ENCODE measurements at regions not wholly inside any gene's neighbourhood (a gene's known extent, or its start where the extent isn't known, plus 50 kb on each side); places are given as distances from the start of the nearest gene placed in this dataset.

DNA sequence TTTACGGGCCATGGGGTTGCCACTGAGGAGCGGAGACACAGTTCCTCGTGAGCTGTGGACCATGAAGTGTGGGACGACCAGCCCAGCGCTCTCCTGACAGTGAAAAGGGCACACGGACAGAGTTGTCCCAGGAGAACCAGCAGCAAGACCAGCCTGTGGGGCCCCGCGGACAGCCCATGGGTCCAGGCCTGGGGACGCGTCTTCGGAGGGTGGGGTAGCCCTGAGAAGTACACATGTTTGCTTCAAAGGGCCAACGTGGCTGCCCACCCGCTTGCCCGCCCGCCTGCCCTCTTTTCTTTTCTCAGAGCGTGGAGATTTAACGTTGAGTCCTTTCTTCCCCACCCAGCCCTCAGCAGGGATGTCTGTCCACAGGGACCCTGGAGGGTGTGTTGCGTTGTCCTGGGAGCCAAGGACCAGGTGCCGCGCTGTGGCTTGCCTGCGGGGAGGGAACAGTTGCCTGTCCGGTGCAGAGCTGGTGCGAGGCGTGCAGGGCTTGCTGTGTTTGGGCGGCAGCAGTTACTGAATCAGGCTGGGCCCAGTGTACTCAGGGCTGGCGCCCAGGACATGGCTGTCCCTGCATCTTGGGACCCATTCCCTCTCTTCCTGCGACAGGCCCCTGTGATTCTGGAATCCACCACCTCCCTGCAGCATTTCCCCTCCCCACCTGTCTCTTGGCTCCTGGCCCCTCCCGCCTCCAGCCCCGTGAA lies 120.1 kb upstream of the HDAC4 start:
- DNase-seq = no peak

DNA sequence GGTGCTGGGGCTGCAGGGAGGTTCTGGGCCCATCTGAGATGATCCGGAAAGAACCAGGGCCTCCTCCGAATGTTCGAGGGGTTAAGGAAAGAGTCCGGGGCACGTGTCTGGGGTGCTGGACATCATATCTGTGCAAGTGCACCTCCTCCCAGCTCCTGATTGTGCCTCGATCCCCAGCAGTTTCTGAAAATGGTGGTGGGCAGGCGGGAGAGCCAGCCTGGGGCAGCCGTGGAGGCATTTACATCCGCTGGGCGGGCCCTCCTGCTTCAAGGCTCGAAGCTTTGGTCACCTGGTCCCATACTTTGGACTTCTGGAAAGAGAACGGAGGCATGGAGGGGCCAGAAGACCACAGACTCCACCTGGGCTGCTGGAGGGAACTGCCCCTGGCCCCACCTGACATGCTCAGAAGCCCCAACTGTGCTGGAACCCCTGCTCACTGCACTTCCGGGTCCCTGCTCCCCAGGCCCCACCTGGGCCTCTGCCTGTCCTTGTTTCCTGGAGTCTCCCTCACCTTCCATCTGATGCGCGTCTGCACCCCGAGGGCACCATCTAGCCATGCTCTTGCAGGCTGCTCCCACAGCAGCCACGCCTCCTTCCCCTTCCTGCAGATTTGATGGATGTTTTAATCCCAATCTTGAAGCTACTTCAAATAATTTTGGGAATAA lies 119.2 kb upstream of the HDAC4 start:
- no peak for DNase-seq

DNA sequence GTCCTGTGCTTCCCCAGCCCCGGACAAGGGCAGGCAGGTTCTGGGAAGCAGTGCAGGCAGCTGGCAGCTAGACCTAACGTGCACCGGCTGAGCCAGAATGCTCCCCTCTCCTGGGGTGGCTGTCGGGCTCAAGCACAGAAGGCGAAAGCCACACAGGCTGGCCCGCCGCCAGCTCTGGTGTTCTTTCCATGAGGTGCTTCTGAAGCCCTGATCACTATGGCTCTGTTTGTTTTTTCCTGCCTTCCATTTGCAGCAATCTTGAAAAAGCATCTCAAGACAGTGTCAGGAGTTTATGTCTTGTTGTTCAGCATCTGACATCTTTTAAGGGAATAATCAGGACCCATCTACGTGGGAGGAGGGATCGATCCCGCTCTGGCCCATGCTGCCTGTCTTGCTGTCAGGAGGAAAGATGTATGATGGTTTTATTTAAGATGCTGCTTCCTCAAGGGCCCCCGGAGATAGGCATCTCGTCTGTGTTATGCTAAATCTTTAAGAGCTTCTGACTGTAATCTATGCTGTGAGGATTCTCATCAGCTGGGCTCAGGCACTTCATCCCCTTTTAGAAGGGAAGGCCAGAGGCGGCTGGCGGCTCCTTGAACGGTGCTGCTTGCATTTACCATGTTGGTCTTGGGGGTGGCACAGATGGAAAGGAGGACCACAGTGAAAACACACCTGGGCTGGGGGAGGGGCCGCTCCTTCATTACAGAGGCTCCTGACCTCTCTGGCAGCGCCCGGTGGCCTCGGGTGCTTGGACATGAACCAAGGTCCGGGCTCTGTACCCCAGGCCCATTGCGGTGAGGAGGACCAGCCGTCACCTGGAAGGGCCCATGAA lies 118.5 kb upstream of the HDAC4 start:
- DNase-seq = peak in 1 of 3 donors; percentile 56

DNA sequence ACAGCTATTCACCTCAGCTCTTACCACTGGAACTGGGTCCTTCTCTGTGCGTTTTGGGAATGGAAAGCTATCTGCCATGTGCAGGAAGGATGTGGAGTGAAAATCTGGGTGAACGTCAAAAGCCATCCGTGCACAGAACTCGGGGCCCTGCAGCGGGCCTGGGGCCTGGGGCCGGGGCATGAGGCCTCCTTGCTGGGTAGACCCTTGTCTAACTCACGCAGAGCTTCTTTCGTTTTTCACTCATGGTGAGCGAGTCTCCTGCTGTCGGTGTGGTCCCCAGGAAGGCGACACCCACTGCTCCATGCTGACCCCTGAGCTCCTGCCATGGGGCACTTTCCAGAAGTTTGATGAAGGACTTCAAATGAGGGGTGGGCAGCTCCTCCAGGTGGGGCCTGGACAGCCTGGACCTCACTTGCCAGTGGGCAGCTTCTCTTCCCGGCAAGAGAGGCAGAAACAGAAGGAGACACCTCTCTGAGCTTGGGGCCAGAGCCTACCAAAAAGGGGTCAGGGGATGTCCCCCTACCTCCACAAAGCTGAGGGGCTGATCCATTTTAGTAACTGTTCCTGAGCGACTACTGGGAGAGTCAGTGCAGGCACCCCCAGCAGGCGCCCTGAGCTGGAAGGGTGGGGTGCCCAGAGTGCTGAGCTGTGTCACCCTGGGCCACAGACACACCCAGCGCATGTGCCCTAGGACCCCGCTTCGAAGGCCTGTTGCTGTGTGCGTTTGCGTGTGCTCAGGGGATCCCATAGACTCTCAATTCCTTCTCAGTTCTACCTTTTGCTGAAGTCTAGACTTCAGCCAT lies 117.7 kb upstream of the HDAC4 start:
- DNase-seq = no peak

DNA sequence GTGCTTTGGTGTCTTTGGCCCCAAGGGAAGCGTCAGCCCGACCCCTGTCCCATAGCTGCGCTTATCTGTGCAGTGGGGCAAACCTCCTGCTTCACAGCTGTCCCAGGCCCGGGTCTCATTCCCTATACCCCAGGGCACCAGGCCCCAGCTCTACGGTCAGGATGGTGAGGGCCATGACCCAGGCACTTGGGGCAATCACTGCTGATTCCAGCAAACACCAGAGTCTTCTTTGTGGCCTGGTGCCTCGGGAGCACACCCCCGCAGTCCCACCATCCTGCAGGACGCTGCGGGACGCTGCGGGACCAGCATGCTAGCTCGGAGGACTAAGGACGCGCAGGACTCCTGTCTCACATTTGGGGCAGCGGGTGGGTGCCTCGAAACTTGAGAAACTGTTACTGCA lies 116.9 kb upstream of the HDAC4 start:
- no peak for DNase-seq

DNA sequence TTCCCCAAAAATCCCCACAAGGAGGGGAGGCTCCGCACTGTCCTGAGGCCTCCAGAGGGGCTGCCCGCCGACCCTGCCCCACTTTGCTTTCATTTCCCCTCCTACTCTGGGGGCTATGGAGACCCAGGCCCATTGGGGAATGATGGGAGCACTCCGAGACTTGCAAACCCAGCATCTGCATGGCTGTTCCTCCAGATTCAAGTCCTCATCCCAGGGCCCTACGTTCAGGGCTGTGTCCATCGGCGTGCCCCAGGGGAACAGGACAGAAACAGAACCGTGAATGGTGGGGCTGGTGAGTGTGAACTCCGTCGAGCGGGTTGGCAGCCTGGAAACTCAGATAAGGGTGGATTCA lies 116.1 kb upstream of the HDAC4 start:
- DNase-seq = no peak

DNA sequence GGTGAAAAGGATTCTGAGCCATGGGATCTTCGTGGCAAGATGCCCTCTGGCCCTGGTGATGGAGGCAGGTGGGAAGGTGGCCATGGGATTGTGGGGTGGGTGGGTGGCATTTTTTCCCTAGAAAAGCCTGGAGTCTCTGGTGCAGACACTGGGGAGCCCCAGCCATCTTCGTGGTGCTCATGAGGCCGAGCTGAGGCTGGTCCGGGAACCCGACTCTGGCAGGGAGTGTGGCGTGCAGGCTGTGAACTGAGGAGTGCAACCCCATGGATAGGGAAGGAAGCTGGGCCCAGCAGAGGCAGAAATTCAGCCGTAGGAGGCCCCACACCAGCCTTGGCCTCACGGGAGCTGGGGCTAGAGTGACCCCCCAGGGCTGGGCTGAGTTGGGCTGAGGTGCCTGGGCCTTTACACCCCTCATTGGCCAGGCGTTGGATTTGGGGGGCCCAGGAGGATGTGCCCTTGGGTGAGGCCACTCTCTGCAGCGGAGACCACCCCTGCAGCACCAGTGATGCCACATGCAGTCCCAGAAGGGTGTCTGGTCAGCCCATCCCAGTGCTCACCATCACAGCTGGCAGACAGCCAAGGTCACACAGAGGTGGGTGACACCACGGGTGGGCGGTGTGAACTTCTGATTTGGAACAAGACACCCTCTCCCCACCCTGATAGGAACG lies 115.6 kb upstream of the HDAC4 start:
- DNase-seq = no peak

DNA sequence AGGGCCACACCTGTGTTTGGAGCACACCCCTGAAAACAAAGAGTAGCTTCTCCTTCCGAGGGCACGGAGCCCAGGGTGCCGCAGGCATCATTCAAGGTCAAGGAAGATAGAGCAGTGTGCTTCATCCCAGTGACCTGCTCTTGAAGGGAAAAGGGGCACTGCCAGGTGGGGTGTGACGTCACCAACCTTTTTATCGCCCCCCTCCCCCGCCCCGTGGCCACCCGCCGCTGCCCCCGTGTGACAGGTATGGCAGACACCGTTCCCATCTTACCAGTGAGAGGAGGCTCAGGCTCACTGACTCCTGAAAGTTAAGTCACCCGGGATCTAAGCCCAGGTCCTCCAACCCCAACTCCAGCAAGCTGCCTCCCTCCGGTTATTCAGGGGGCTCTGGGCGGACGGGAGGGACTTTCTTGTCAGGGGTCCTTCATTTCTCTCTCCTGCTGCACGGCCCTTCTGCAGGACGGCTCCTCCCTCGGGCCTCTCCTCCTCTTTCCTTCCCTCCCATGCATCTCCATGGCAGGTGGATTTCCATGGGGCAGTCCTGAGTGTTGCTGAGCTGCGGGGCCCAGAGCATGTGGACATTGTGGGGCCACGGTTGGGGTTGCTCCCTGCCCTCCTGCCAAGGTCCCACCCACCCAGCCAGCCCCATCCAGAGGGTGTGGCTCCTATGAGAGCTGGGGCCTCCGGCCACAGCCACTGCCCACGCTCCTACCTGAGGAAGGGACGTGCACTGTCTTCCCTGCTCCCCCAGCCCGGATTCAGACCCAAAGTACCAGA lies 114.1 kb upstream of the HDAC4 start:
- DNase-seq = no peak

DNA sequence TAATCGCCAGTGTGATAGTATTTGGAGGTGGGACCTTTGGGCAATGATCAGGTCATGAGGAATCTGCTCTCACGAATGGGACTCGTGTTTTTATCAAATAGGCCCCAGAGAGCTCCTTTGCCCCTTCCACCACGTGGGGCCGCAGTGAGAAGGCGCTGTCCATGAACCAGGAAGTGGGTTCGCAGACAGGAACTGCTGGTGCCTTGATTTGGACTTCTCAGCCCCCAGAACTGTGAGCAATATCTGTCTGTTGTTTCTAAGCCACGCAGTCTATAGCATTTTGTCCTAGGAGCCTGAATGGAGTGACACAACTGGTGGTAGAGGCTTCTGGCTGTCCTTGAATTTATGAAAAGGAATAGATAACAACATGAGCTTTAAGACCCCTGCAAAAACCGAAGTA lies 111.2 kb upstream of the HDAC4 start:
- DNase-seq = no peak

DNA sequence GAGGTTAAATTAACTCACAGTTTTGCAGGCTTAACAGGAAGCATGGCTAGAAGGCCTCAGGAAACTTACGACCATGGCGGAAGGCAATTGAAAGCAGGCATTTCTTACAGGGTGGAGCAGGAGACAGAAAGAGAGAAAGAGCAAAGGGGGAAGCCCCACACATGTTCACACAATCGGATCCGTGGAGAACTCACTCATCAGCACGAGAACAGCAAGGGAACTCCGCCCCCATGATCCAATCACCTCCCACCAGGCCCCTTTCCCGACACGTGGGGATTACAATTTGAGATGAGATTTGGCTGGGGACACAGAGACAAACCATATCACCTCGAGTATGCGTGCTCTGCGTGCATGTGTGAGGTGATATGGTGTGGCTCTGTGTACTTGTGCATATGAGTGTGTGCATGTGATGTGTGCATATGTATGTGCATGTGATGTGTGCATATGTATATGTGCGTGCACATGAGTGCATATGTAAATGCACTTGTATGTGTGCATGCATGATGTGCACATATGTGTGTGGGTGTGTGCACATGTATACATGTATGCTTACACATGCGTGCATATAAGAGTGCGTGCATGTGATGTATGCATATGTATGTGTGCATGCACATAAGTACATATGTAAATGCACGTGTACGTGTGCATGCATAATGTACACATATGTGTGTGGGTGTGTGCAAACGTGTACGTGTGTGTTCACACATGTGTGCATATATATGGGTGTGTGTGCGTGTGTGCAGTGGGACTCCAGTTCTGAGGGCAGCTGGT lies 108.7 kb upstream of the HDAC4 start:
- DNase-seq = no peak

DNA sequence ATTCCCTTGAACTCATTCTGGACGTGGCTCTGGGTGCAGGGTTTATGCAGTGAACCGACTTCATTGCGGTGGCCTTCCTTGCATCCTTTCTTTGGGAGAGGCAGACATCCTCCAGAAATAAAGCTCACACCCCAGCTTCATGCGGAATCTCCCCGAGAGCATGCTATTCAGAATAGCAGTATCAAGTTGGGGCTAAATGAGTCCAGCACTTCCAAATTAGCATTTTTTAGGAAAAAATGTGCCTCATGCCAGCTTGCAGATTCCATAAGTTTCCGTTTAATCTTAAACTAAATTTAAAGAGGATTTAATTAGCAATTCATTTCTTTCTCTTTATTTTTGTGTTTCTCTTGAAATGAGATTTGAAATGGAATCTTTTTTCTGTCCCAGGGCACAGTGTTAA lies 107.4 kb upstream of the HDAC4 start:
- no peak for DNase-seq

DNA sequence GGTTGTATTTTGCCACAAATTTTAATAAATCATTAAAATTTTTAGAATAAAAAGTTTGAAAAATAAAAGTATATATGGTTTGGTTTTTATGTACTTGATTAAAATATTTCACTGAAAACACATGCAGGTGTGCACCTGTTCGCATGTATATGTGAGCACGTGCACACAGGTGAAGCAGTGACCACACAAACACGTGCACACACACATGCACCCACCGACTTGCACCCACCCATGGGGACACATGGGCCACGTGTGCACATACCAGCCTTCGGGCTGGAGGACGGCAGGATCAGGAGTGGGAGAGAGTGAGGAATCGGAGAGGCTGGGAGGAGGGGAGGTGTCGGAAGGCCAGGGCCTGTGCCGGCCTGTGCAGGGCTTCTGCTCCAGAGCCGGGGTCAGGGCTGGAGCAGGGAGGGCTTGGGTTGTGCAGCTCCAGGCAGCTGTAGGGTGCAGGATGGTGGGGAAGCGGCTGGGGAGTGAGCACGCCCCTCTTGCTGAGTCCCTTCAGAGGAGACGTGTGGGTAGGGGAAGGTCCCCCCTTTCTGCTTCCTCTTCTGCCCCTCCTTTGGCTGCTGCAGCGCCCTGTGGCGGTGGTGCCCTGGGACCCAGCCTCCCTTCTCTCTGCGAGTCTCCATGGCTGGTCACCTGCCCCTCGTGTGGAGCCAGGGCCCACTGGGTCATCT lies 106.9 kb upstream of the HDAC4 start:
- no peak for DNase-seq

DNA sequence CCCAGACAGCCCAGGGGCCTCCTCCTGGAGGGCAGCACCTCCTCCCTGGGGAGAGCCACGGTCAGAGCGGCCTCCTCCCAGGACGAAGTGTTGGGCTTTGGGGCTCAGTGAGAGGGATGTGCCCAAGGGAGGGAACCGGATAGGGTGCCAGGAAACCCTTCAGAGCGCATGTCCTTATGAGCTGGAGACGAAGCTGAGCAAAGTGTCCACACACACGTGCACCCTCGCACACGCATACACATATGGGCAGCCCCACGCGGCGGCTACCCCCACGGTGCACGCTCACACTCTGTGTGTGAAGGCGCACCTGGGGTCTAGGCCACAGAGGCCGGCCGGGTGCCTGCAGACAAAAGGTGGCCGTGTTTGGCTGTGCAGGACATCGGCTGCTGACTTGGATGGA lies 106.1 kb upstream of the HDAC4 start:
- DNase-seq = no peak

DNA sequence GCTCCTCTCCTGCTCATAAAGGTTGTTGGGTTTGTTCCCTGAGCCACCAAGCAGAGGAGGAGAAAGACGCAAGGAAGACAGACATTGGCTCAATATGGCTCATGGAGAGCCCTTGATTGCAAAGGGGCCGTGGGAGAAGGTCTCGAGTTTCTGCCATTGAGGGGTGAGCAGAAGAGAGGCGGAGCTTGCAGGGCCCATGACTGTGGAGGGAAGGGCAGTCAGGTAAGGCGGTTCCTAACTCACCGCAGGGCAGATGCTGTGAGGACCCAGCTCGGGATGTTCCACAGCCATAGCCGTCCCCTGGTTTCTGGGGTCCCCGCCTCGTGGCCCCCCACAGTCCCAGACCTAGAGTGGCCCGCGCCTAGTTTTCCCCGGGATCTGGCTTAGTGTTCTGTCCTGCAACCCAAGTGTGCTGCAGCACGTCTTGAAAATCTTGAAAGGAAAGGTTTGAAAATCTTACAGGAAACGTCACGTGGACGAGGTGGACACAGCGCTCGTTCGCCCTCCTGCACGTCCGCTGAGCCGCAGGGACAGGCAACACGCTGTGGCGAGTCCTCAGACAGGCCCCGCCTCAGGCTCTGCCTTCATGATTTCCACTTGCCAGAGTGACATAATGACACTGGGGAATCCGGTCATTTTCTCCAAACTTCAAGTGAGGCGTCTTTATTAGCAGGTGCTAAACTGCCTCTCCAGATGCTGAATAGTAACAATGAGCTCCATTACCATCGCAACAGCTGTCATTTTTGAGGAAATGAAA lies 105.5 kb upstream of the HDAC4 start:
- peak in 1 of 3 donors; percentile 49 for DNase-seq

DNA sequence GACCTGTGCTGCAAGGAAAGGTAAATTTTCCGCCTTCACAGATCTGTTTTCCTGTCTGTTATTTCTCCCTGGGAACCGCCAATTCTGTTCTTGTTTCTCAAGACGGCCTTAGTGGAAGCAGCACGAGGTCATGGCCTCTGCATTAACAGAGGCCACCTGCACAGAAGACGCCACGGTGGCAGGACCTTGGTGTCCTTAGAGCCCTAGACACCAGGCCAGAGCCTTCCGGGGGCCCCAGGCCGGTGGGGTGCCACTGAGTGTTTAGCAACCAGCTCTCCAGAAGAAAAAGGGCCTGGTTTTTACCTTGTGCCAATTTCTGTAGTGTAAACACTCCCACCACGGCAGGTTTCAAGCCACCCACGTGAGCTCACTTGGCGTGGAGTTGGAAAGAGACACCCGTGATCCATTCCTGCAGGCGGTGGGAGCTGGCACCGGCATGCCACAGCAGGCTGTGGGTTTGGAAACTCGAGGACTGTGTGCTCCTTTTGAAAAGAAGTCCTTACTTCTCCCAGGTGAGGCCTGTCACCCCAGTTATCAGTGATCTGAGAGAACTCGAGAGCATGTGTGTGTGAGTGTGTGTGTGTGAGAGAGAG lies 103.9 kb upstream of the HDAC4 start:
- no peak for DNase-seq

DNA sequence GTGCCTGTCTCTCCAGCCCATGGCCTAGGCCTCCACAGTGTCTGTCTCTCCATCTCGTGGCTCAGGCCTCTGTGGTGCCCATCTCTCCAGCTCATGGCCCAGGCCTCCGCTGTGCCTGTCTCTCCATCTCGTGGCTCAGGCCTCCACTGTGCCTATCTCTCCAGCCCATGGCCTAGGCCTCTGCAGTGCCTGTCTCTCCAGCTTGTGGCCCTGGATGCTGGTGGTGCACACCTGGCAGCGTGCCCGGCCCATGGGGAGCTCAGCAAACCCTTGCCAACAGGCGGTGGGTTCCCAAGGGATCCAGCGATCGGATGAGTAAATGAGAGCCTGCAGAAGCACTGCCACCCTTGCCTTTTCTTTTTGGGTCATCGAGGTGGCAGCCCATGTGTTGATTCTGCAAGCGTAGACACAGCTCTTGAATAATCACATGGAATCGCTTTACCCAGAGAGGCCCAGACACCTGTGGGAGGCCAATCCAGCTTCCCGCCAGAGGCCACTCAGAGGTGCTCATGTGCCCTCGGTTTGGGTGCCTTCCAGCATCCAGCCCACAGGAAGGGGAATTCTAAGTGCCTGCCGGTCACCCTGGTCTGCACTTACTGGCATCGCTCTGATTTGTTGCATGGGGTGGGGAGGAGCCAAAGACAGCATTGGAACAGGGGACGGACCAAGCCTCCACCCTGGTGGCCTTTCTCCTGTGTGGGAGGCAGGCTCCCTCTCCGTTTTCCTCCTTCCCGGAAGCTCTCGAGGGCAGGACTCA lies 101.8 kb upstream of the HDAC4 start:
- DNase-seq = no peak

Data from muscle of back (tissue), 3 donors.